NCI-H187 treated with DMSO at 0.1 percent for 48 hours (cell line): ENCODE measurements at regions not wholly inside any gene's neighbourhood (a gene's known extent, or its start where the extent isn't known, plus 50 kb on each side); places are given as distances from the start of the nearest gene placed in this dataset.

ENCODE experiments used
- DNase-seq: peaks from one replicate; lab custom pipeline; 2025; lab: John Stamatoyannopoulos, UW

- DNase-seq = no peak
Measured at GRCh38 chr1:221069986-221070385, 190.7 kb downstream of the HLX start.

DNA sequence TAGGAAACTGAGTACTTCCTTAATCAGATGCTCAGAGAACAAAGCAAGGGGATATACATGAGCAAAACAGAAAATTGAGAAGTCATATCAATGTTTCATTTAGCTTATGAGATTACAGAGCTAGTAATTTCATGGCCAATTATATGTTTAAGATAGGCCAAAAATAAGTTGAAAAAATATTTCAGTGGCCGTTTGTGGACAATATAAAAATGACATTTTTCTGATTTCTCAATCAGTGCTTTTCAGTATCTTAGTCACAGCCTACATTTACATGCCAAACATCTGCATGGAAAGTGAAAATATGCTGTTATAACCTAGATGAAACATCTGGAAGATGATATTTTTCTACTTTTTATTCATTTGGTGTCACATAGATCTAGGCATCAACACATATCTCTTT is 192.5 kb downstream of the HLX start:
- no peak for DNase-seq

DNA sequence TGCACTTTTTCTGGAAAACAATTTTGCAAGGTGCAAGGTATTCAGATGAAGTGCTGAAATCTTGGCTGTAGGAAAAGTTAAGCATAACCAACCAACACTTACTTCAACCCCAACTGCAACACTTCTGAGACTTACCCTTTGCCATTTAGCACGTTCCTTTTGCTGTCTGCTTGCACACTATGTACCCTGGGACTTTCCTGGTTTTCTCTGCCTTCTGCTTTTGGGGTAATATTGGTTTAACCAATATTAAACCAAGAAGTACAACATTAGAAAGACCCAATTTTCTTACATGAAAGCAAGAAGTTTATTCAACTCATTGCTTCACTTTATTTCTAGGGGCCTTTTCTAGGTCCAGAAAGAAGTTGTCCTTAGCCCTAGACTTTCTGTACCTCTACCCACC is 193.0 kb downstream of the HLX start:
- DNase-seq = no peak

DNA sequence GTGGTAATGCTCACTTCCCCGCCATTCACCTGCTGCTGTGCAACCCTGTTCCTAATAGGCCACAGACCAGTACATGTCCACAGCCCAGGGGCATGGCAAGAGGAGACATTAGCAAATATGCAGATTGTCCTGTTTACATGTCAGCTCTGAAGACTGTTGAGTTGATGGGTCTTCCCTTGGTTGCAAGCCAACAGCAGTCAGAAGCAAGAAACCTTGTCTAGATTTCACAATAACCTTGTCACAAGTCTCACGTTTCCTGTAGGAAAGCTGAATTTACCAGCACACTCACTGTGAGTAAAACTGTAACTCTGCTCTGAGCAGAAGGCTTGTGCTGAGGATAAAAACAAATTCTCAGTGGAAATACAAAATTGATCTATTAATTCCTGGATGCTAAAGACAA is 195.1 kb downstream of the HLX start:
- no peak for DNase-seq

- DNase-seq = no peak
Measured at GRCh38 chr1:221075911-221076310, 196.7 kb downstream of the HLX start.

DNA sequence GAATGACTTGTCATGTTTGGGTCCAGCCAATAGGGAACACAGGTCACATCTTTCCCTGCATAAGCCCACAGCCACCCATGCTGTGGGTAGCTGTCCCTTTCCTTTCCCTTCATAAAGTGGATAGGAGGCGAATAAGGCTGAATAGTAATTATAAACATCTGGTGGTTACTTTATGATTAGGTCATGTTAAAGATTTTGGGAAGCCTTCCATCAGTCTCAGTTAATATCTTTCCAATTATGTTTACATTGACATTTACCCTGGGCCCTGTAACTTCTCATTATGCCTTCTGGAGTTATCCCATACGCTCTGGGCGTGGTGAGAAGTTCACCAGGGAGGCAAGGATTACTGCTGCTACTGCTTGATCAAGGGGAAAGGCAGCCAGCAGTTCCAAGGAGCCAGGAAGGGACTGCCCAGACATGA is 197.2 kb downstream of the HLX start:
- no peak for DNase-seq

- DNase-seq = no peak
Measured at GRCh38 chr1:221078260-221078965, 199.2 kb downstream of the HLX start.

- DNase-seq = no peak
Measured at GRCh38 chr1:221083902-221084301, 204.7 kb downstream of the HLX start.

- DNase-seq = no peak
Measured at GRCh38 chr1:221084681-221085080, 205.4 kb downstream of the HLX start.

- no peak for DNase-seq
Measured at GRCh38 chr1:221085701-221086375, 206.6 kb downstream of the HLX start.

GRCh38 chr1:221087919-221088318 is 208.7 kb downstream of the HLX start:
- DNase-seq = no peak

DNA sequence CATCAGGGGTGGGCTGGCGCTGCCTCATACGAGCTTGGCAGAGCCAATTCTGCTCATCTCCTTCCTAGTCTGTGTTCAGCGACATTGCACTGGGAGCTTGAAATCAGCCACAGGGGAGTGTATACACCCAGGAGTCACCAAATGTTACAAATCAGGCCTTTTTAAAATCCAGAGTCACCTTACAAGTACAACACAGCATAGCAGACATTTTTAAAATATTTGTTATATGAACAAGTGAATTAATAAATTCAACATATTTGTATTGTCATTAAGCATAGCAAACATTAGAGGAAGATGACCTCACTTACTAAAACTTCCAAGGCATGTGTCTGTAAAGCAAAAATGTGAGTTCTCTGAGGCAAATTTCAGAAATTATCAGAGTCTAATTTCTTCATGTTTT is 210.0 kb downstream of the HLX start:
- DNase-seq = no peak

DNA sequence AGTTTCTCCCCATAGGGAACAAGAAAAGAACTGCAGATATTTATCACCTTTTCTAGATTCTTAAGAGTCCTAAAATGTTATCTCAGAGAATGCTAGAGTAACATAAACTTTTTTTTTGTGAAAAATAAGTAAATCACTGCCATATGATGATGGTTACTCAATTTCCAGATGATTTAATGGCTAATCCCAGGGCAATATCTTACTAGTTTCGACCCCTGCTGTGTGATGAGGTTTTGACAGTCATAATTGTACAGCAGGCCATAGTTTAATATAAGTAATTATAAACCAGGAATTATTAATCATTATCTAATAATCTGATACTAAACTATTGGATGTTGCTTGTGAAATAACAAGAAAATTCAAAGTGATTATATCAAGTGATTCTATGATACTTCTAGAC is 210.6 kb downstream of the HLX start:
- no peak for DNase-seq

GRCh38 chr1:221093903-221094791 is 214.9 kb downstream of the HLX start:
- DNase-seq = no peak

DNA sequence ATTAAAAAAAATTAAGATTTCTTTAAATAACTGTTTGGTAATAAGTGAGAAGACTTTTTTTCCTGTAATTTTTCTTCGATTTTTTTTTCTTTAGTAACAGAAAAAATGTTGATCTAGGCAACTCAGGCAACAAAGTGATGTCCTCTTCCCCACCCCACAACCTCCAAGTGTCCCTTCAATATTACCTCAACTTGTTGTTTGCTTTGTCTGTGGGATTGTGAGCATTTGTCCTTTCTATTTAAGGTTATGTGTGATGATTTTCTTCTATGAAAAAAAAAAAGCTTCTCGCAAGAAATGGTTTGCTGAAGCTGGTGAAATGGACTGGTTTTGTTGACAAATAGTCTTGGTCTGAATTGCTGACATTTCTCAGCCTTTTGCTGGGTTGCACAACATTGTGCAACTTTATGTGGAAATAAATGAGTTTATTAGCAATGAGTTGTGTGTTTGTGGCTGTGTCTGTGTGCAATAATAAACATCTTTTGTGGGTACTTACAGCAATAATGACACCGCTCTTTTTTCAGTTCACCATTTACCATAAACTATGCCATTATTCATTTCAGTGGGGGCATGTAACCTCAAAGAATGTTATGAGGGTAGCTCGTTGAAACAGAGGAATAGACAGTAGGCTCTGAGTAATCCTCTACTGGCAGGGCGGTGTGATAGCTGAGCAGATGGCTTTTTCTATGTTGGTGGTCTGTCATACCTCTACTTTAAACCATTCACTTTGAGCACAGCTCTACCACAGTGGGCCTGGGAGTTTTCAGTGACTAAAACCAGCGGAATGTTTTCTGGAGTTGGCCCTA is 218.4 kb downstream of the HLX start:
- no peak for DNase-seq

DNA sequence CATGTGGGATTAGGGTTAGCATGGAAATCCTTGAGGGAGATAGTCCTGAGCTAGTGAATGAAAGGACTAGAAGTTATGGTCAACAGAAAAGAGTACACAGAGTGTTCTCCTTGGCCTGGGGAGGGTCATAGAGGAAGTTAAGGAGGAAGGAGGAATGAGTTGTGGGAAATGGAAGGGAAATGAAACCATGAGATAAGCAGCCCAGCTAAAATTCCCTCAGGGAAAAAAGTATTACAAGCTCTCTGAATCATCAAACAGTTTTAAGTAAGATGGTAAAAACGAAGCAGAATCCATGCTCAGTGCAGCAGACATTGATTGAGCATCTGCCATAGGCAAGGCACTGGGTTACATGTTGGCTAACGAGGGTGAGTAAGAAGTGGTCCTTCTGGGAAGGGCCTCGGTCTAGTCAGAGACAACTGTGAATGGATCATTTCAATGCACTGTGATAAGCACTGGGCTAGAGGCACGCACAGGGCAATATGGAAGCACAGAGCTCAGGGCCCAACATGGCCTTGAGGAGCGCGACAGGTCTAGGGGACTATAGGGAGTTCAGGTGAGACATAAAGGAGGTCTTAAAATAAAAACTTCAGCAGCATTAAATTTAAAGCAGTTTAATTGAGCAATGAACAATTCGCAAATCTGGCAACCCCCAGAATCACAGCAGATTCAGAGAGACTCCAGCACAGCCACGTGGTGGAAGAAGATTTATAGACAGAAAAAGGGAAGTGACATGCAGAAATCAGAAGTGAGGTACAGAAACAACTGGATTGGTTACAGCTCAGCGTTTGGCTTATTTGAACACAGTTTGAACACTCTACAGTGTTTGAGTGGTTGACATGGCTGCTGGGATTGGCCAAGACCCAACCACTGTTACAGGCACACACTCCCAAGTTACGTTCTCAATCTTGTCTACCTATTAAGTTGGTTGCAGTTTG is 219.5 kb downstream of the HLX start:
- no peak for DNase-seq

- no peak for DNase-seq
Measured at GRCh38 chr1:221099747-221100595, 220.7 kb downstream of the HLX start.

GRCh38 chr1:221100611-221101010 is 221.4 kb downstream of the HLX start:
- no peak for DNase-seq

- DNase-seq = no peak
Measured at GRCh38 chr1:221101807-221102605, 222.8 kb downstream of the HLX start.
